ENCODE measurements at regions not wholly inside any gene's neighbourhood (a gene's known extent, or its start where the extent isn't known, plus 50 kb on each side); places are given as distances from the start of the nearest gene placed in this dataset.

- no peak for TF ChIP-seq CTCF (IDR thresholded peaks at IDR 0.05)
- TF ChIP-seq POLR2A (IDR thresholded peaks at IDR 0.05) = no peak
Measured at GRCh38 chr20:33925867-33926266, 67.8 kb upstream of the RALY start.
